GM12892 (cell line): ENCODE measurements at regions not wholly inside any gene's neighbourhood (a gene's known extent, or its start where the extent isn't known, plus 50 kb on each side); places are given as distances from the start of the nearest gene placed in this dataset.
"Not testable (repeated sequence)": the region's sequence is repeated elsewhere in the genome, so short reads cannot be mapped to it uniquely, and the experiment has no call there.

Experiments used
- POLR2A ChIP-seq: IDR thresholded peaks from 2 replicates; pipeline ENCODE4 v1.6.1; 2011; ENCODE audit warnings: low read depth, low read length, control low read depth
- POLR2AphosphoS5 ChIP-seq: IDR thresholded peaks from 2 replicates; pipeline ENCODE4 v1.6.1; 2011; ENCODE audit warnings: low read depth, low read length, control low read depth

DNA sequence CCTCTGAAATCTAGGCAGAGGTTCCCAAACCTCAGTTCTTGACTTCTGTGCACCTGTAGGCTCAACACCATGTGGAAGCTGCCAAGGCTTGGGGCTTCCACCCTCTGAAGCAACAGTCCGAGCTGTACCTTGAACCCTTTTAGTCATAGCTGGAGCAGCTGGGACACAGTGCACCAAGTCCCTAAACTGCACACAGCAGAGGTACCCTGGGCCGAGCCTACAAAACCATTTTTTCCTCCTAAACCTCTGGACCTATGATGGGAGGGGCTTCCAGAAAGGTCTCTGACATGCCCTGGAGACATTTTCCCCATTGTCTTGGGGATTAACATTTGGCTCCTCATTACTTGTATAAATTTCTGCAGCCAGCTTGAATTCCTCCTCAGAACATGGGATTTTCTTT lies 168.8 kb downstream of the TLE3 start:
- TF ChIP-seq POLR2AphosphoS5, POLR2A: not testable (repeated sequence)
